DND-41 (cell line): ENCODE measurements at regions not wholly inside any gene's neighbourhood (a gene's known extent, or its start where the extent isn't known, plus 50 kb on each side); places are given as distances from the start of the nearest gene placed in this dataset.
"Not testable (repeated sequence)": the region's sequence is repeated elsewhere in the genome, so short reads cannot be mapped to it uniquely, and the experiment has no call there.

ENCODE experiments used
- CTCF ChIP-seq: IDR thresholded peaks from 2 replicates; pipeline ENCODE4 v1.5.1; 2012; ENCODE audit warnings: borderline replicate concordance, low read length, moderate library complexity, mild to moderate bottlenecking; ENCODE audit not compliant: poor library complexity, severe bottlenecking; ENCODE audit errors: extremely low read depth
- EZH2 ChIP-seq: IDR thresholded peaks from 3 replicates; pipeline ENCODE4 v1.6.1; 2012; ENCODE audit warnings: borderline replicate concordance, low read depth, mild to moderate bottlenecking, moderate library complexity, low read length, inconsistent platforms; ENCODE audit not compliant: severe bottlenecking

GRCh38 chr2:47698436-47698972 is 84.4 kb upstream of the MSH6 start:
- not testable (repeated sequence) for TF ChIP-seq CTCF, EZH2
